ENCODE measurements at regions not wholly inside any gene's neighbourhood (a gene's known extent, or its start where the extent isn't known, plus 50 kb on each side); places are given as distances from the start of the nearest gene placed in this dataset.

DNA sequence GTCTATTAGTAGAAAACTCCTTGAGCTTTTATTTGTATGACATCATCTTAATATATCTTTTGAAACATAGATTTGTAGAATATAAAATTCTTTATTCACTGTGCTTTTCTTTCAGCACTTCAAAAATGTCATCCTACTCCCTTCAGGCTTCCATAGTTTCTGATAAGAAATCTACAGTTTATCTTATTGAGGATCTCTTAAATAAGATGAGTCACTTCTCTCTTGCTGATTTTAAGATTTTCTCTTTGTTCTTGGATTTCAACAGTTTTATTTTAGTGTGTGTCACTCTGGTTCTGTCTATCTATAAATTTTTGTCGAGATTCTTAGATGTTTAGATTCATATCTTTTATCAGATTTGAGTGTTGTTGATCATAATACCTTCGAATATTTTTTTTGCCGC, 566.1 kb upstream of the CHORDC1 start:
- TF ChIP-seq, protein P1, sequence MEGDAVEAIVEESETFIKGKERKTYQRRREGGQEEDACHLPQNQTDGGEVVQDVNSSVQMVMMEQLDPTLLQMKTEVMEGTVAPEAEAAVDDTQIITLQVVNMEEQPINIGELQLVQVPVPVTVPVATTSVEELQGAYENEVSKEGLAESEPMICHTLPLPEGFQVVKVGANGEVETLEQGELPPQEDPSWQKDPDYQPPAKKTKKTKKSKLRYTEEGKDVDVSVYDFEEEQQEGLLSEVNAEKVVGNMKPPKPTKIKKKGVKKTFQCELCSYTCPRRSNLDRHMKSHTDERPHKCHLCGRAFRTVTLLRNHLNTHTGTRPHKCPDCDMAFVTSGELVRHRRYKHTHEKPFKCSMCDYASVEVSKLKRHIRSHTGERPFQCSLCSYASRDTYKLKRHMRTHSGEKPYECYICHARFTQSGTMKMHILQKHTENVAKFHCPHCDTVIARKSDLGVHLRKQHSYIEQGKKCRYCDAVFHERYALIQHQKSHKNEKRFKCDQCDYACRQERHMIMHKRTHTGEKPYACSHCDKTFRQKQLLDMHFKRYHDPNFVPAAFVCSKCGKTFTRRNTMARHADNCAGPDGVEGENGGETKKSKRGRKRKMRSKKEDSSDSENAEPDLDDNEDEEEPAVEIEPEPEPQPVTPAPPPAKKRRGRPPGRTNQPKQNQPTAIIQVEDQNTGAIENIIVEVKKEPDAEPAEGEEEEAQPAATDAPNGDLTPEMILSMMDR (IDR thresholded peaks at IDR 0.05 in 4 of 5, conservative IDR thresholded peaks at IDR 0.05 in 1 of 5): no peak
- TF ChIP-seq POLR2A (IDR thresholded peaks at IDR 0.05): no peak
